ENCODE measurements at regions not wholly inside any gene's neighbourhood (a gene's known extent, or its start where the extent isn't known, plus 50 kb on each side); places are given as distances from the start of the nearest gene placed in this dataset.
A peak's percentile ranks its signal among the peaks of the same experiment; 100 is the strongest.

DNA sequence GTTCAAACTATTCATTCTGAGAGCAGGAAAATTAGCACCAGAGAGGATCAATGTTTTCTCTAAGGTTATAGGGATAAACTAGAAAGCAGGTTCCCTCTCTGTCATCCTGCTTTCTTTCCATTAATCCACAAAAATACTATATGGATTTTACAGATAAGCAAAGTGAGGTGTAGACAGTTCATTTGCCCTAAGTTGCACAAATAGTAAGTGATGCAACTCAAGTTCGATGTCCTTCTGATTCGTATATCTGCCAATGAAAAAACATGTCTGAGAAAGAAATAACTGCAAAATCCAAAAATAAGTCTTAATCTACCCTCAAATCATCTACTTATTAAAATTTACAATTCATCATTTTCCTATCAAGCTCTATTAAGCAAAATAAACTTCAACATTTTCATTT is 254.6 kb upstream of the USP15 start:
- peak overlapping the region; percentile 59 for H2AFZ ChIP-seq (replicated peaks)
- H3K27ac Mint-ChIP-seq, result no peak overlapping the region

DNA sequence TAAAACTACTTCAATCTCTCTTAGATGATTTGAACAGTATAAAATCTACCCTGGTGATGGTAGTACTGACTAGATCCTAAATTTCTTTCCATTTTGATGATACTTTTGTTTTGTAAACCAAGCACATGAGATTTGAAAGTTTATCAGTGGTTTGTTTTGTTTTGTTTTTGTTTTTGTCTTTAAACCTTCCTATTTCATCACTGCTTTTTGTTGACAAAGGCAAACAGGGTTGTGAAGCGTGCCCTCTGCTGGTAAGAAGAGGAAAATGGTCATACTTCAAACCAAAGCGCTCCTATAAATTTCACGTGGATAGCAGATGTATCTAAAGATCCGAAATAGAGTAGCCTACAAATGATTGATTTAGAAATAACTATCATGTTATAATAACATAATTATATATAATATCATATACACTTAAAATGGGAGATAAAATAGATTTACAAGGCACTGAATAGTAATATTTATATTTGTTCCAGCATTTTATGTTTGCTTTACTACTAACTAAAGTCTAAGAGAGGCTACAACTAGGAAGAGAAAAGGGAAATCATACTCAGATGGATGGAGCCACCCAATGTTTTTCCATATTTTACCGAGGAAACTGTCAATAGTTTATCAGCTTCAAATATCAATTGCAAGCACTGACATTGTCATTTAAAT is 254.0 kb upstream of the USP15 start:
- H3K36me3 ChIP-seq, result no peaks in the 10 kb centered on the region
- H4K20me1 ChIP-seq (ENCODE audit: low read depth), result no peaks in the 10 kb centered on the region
- H3K4me1 Mint-ChIP-seq, result no peaks in the 10 kb centered on the region
- no peaks in the 10 kb centered on the region for H3F3A ChIP-seq (ENCODE audit: low read depth)
- H3K27me3 Mint-ChIP-seq (ENCODE audit: insufficient read depth, low read depth), result no peaks in the 10 kb centered on the region
- no peaks in the 10 kb centered on the region for H3K9me3 Mint-ChIP-seq
- no peaks in the 10 kb centered on the region for H3K79me2 ChIP-seq (ENCODE audit: low read depth)
- no peaks in the 10 kb centered on the region for H3K9me3 ChIP-seq (ENCODE audit: low read depth)
- no peaks in the 10 kb centered on the region for H3K4me1 ChIP-seq
- H3K27ac Mint-ChIP-seq, result no peak overlapping the region
- no peak overlapping the region for H3K4me3 Mint-ChIP-seq
- H2AFZ ChIP-seq (replicated peaks), result peak overlapping the region; percentile 59
- no peaks in the 10 kb centered on the region for H3K36me3 Mint-ChIP-seq
- no peak overlapping the region for H3K9ac ChIP-seq
- no peak overlapping the region for H3K4me2 ChIP-seq
- H3K27ac ChIP-seq, result no peak overlapping the region
- H3K27me3 ChIP-seq, result no peaks in the 10 kb centered on the region
- no peak for TF ChIP-seq EZH2 (IDR thresholded peaks at IDR 0.05)
- TF ChIP-seq, protein P1, sequence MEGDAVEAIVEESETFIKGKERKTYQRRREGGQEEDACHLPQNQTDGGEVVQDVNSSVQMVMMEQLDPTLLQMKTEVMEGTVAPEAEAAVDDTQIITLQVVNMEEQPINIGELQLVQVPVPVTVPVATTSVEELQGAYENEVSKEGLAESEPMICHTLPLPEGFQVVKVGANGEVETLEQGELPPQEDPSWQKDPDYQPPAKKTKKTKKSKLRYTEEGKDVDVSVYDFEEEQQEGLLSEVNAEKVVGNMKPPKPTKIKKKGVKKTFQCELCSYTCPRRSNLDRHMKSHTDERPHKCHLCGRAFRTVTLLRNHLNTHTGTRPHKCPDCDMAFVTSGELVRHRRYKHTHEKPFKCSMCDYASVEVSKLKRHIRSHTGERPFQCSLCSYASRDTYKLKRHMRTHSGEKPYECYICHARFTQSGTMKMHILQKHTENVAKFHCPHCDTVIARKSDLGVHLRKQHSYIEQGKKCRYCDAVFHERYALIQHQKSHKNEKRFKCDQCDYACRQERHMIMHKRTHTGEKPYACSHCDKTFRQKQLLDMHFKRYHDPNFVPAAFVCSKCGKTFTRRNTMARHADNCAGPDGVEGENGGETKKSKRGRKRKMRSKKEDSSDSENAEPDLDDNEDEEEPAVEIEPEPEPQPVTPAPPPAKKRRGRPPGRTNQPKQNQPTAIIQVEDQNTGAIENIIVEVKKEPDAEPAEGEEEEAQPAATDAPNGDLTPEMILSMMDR (IDR thresholded peaks at IDR 0.05), result peak; percentile 87
- peak; percentile 56 for DNase-seq (ENCODE audit: low spot score)
- H3K4me3 ChIP-seq, result no peak overlapping the region

More for the DNA sequence above, 254.6 kb upstream of the USP15 start:
- Histone ChIP-seq H3K9me3 (ENCODE audit: low read depth) (no peaks in the 10 kb centered on the region), H3K4me2 (no peak overlapping the region), H3K9ac (no peak overlapping the region), H3K79me2 (ENCODE audit: low read depth) (no peaks in the 10 kb centered on the region), H3K4me1 (no peaks in the 10 kb centered on the region), H3K4me3 (no peak overlapping the region), H3K27me3 (no peaks in the 10 kb centered on the region), H3K27ac (no peak overlapping the region), H3F3A (ENCODE audit: low read depth) (no peaks in the 10 kb centered on the region), H4K20me1 (ENCODE audit: low read depth) (no peaks in the 10 kb centered on the region), H3K36me3 (no peaks in the 10 kb centered on the region)
- Mint-ChIP-seq H3K4me3 (no peak overlapping the region), H3K9me3 (no peaks in the 10 kb centered on the region), H3K4me1 (no peaks in the 10 kb centered on the region), H3K36me3 (no peaks in the 10 kb centered on the region), H3K27me3 (ENCODE audit: insufficient read depth, low read depth) (no peaks in the 10 kb centered on the region)
- no peak for TF ChIP-seq EZH2 (IDR thresholded peaks at IDR 0.05)
- no peak for TF ChIP-seq EZH2phosphoT487 (IDR thresholded peaks at IDR 0.05)
- TF ChIP-seq, protein P1 (IDR thresholded peaks at IDR 0.05), result no peak
- no peak for DNase-seq (ENCODE audit: low spot score)

DNA sequence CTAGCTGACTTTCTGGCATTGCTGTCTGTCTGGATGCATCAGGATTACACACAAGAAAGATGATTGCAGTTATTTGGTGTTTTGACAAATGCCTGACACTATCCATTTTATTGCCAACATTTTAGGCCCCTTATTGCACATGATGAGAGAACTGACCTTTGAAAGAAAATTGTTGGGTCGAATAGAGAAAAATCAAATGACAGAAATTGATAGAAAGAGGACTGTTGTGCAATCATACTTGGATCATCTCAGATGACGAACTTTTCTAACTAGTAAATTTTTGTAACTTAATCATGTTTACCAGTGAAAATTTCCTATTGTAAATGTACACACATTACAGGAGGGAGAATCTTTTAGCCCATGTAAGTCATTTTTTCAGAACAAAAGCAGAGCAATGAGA is 251.5 kb upstream of the USP15 start:
- Histone ChIP-seq H2AFZ (replicated peaks) (no peak overlapping the region), H3F3A (ENCODE audit: low read depth) (no peaks in the 10 kb centered on the region), H3K4me3 (no peak overlapping the region), H3K9me3 (ENCODE audit: low read depth) (no peaks in the 10 kb centered on the region), H3K27ac (no peak overlapping the region), H3K4me2 (no peak overlapping the region), H4K20me1 (ENCODE audit: low read depth) (no peaks in the 10 kb centered on the region), H3K9ac (no peak overlapping the region), H3K79me2 (ENCODE audit: low read depth) (no peaks in the 10 kb centered on the region), H3K36me3 (no peaks in the 10 kb centered on the region), H3K4me1 (no peaks in the 10 kb centered on the region), H3K27me3 (no peaks in the 10 kb centered on the region)
- Mint-ChIP-seq H3K27ac (no peak overlapping the region), H3K4me1 (no peaks in the 10 kb centered on the region), H3K36me3 (no peaks in the 10 kb centered on the region), H3K27me3 (ENCODE audit: insufficient read depth, low read depth) (no peaks in the 10 kb centered on the region), H3K4me3 (no peak overlapping the region), H3K9me3 (no peaks in the 10 kb centered on the region)
- no peak for DNase-seq (ENCODE audit: low spot score)
- TF ChIP-seq EZH2phosphoT487 (IDR thresholded peaks at IDR 0.05) (no peak), EZH2 (IDR thresholded peaks at IDR 0.05) (no peak)
- TF ChIP-seq, protein P1 (IDR thresholded peaks at IDR 0.05), result no peak
